HG03103 (cell line): ENCODE measurements at regions not wholly inside any gene's neighbourhood (a gene's known extent, or its start where the extent isn't known, plus 50 kb on each side); places are given as distances from the start of the nearest gene placed in this dataset.

Experiments used
- ATAC-seq: cut with Tn5 transposase; IDR thresholded peaks from one replicate; pipeline ENCODE4 v1.9.1; 2021; ENCODE audit warnings: low read depth; ENCODE audit not compliant: unreplicated experiment

GRCh38 chr4:188197566-188197965 is 58.3 kb downstream of the TRIML1 start:
- no peak for ATAC-seq

GRCh38 chr4:188198982-188199792 is 59.9 kb downstream of the TRIML1 start:
- no peak for ATAC-seq

GRCh38 chr4:188201851-188202250 is 62.6 kb downstream of the TRIML1 start:
- no peak for ATAC-seq

GRCh38 chr4:188206783-188207182 is 67.5 kb downstream of the TRIML1 start:
- ATAC-seq: no peak

GRCh38 chr4:188214861-188215260 is 75.6 kb downstream of the TRIML1 start:
- no peak for ATAC-seq

GRCh38 chr4:188218392-188218791 is 79.2 kb downstream of the TRIML1 start:
- no peak for ATAC-seq

GRCh38 chr4:188220006-188220405 is 80.8 kb downstream of the TRIML1 start:
- no peak for ATAC-seq

GRCh38 chr4:188221090-188221489 is 81.8 kb downstream of the TRIML1 start:
- ATAC-seq: no peak

- ATAC-seq: no peak
Observed at GRCh38 chr4:188228279-188228678, 89.0 kb downstream of the TRIML1 start.

GRCh38 chr4:188232428-188232827 is 93.2 kb downstream of the TRIML1 start:
- ATAC-seq: no peak

GRCh38 chr4:188242041-188242440 is 102.8 kb downstream of the TRIML1 start:
- no peak for ATAC-seq

GRCh38 chr4:188245651-188246050 is 106.4 kb downstream of the TRIML1 start:
- ATAC-seq: no peak

GRCh38 chr4:188246488-188246887 is 107.2 kb downstream of the TRIML1 start:
- ATAC-seq: no peak

- ATAC-seq: no peak
Observed at GRCh38 chr4:188254211-188254610, 115.0 kb downstream of the TRIML1 start.

GRCh38 chr4:188262464-188262863 is 123.2 kb downstream of the TRIML1 start:
- no peak for ATAC-seq

- ATAC-seq: no peak
Observed at GRCh38 chr4:188263321-188263720, 124.1 kb downstream of the TRIML1 start.

GRCh38 chr4:188266386-188266785 is 127.1 kb downstream of the TRIML1 start:
- ATAC-seq: no peak

GRCh38 chr4:188268131-188268908 is 129.1 kb downstream of the TRIML1 start:
- ATAC-seq: no peak

GRCh38 chr4:188270273-188271069 is 131.2 kb downstream of the TRIML1 start:
- ATAC-seq: no peak

- no peak for ATAC-seq
Observed at GRCh38 chr4:188275686-188276085, 136.4 kb downstream of the TRIML1 start.

GRCh38 chr4:188279184-188279583 is 139.9 kb downstream of the TRIML1 start:
- ATAC-seq: no peak
